NCI-H1105 treated with DMSO at 0.1 percent for 48 hours (cell line): ENCODE measurements at regions not wholly inside any gene's neighbourhood (a gene's known extent, or its start where the extent isn't known, plus 50 kb on each side); places are given as distances from the start of the nearest gene placed in this dataset.
"Not testable (repeated sequence)": the region's sequence is repeated elsewhere in the genome, so short reads cannot be mapped to it uniquely, and the experiment has no call there.

ENCODE experiments used
- DNase-seq: peaks from one replicate; lab custom pipeline; 2025; lab: John Stamatoyannopoulos, UW

DNA sequence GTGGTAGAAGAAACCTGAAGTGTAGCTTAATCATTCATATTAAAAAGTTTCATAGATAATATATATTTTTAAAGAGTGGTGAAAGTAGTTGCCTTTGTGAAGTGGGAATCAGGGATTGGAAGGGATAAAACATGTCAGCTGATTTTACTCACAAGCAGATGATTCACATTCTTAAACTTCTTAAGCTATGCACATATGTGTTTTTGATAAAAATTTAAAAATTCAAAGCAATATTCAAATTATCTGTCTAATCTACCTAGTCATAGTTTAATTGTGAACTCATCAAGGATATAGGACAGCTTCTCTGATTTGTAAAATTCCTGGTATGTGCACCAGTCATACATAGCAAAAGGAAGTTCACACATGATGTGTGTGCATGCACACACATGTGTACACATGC lies 520.6 kb upstream of the PITX2 start:
- DNase-seq = no peak

DNA sequence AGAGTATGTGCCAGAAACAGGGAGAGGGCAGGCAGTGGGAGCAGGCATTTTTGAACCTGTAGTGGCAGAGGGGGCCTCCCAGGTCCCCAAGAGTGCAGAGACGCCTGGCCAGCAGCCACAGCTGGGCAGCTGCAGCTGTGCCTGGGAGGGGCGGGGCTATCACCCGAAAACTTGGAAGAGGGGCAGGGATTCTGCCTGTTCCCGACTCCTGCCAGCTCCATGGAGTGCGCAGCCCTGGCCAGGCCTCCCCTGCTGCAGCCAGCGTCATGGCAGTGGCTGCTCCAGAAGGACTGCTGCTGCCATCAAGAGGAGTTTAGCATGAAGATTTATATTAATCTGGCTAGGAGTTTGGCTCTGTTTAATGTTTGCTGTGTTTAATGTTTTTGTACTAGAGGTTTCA lies 532.1 kb upstream of the PITX2 start:
- no peak for DNase-seq

- not testable (repeated sequence) for DNase-seq
Observed at GRCh38 chr4:111164556-111164955, 541.7 kb upstream of the PITX2 start.

DNA sequence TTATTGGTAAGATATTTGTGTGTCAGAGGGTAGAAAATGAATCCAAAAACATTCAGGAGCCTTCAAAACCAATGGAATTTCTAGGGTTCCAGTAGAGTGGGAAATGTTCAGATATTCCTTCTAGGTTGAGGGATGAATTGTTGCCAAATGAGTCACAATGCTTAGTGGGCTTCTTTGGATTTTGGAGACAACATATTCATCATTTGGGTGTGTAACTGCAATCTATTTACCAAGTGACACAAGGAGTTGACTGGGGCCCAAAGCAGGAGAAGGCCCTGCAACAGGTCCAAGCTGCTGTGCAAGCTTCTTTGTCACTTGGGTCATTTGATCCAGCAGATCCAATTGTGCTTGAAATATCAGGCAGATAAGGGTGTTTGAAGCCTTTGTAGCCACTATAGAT lies 551.5 kb upstream of the PITX2 start:
- no peak for DNase-seq

GRCh38 chr4:111178231-111178630 lies 555.4 kb upstream of the PITX2 start:
- DNase-seq = no peak

- DNase-seq = no peak
Observed at GRCh38 chr4:111187108-111187507, 564.2 kb upstream of the PITX2 start.

- DNase-seq = no peak
Observed at GRCh38 chr4:111198446-111198845, 575.6 kb upstream of the PITX2 start.

GRCh38 chr4:111204797-111205196 lies 581.9 kb upstream of the PITX2 start:
- DNase-seq = no peak

DNA sequence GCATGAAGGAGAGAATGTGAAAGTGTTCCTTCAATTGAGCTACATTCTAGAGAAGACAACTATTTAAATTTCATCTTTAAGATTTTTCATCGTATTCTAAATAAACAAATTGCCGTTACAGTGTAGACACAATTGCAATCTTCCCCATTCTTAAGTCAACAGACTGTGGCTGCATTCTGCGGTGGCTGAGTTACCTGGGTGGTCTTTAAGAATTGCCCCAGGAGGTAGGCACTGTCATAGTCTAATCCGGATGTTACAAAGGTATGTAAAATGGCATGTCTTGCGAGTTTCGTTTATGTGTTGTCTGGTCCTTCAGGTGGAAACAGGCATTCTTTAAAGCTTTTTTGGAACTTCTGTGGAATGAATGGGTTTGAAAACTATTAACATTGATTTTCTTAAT lies 586.1 kb upstream of the PITX2 start:
- DNase-seq = no peak

DNA sequence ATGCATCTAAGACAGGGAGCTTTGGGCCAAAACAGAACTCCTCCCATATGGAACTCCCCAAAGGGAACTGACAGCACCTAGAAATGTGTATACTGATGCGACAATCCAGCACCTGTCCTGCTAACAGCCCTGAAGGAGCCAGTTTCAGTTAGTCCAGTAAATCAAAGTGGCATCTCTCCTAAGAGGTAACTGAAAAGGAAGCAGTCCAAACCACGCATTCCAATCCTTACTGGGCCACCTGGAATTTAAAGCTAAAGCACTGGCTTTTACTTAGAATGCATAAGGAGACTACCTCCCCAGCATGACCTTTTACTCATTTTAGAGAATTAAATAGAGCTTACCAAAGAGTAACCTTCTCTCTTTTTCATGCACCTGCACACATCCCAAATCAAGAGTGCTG lies 586.8 kb upstream of the PITX2 start:
- no peak for DNase-seq

DNA sequence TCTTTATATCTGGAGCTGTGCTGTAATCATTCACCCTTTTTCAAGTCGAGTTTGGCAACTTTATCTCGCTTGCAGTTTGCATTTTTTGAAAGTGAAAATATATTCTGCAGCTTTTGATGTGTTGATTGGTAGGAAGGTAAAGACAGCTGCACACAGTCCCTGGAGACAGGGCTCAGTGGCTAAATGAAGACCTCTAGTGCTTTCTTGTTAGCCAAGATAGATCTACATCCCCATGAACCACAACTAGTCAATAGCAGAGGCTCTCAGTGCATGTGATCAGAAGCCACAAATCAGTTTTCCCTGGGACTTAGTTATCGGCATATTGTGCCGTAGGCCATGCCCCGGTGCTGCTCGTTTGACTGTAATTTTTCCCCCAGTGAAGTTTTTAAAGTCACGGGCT lies 587.7 kb upstream of the PITX2 start:
- DNase-seq = no peak

- no peak for DNase-seq
Observed at GRCh38 chr4:111213531-111213930, 590.7 kb upstream of the PITX2 start.

DNA sequence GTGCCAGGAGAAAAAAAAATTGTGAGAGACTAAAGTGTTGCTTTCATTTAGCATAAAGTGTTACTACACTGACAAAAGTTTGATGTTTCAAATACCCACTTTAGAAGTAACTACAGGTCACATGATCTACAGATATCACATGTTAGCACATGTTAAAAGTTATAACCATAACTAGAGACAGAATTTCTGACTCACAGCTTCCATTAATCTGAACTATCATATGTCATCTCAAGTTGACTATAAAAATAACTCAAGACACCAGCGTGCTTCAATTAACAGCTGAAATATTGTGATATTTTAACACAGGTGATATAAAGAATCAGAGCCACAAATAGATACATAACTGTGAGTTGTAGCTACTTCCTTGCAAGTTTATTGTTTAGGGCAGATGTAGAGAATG lies 591.5 kb upstream of the PITX2 start:
- no peak for DNase-seq

DNA sequence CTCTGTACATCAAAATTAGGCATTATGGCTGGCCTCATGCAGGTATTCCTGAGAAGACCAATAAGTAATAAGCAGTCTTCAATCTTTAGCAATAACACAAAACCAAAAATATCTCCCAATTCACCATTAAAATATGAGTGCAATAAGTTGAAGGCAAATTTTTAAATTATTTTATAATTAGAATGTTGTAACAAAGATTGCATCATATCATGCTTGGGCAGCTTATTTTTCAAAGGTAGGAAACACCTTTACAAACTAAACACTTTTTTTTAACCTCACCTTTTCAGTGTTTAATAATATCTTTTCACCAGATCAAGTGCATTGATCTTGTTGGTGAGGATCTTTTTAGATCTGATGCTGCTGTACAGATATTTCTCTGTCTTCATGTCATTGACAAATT lies 592.9 kb upstream of the PITX2 start:
- DNase-seq = no peak

- no peak for DNase-seq
Observed at GRCh38 chr4:111216791-111217190, 593.9 kb upstream of the PITX2 start.

- no peak for DNase-seq
Observed at GRCh38 chr4:111221371-111221770, 598.5 kb upstream of the PITX2 start.

GRCh38 chr4:111228396-111228795 lies 605.5 kb upstream of the PITX2 start:
- DNase-seq = no peak

DNA sequence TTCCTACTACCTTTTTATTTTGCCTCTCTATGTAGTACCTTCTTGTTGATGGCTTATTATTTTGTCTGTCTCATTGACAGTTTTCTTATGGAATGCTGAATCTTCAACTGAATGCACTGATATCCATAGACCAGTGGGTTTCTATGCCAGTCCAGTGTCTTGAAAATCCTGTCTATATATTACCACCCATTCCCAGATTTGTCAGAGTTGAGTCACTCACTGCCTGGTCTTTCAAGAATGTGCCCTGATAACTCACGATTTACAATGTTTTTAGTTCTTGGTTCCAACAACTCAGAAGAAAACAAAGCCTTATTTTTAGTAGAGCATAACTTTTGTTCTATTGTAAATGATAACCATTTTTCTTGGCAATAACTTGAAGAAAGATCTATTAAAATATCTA lies 606.0 kb upstream of the PITX2 start:
- no peak for DNase-seq

DNA sequence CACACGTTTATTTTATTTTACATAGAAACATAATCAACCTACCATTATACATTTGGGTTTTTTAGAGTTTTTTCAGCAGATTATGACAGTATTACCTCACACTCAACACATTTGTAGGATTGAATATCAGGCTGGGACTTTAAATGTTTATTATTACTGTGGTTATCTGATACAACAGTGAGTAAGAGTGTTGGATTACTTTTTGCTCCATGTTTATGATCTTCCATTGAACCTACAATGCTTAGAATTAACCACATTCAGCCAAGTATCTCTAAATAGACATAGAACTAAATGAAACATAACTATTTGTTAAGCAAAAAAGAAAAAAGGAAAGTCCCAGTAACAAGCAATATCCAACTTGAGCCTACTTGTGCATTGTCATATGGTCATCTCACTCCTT lies 607.4 kb upstream of the PITX2 start:
- no peak for DNase-seq

- DNase-seq = no peak
Observed at GRCh38 chr4:111231281-111231680, 608.4 kb upstream of the PITX2 start.

DNA sequence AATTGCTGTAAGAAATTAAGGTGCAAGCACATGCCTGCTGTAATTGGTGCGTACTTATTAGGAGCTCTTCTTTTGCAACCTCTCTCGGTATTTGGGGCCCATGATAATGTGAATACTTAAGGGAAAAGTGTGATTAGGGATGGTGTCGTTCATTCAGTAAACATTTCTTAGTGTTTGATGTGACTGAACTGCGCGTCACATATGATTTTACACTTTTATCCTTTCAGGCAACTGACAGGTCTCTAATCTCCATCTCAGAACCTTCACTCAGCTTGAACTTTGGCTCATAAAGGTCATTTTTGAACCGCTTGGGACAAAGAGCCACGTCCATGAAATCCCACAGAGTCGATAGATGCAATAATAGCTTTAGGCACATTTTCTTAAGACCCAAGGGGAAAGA lies 612.1 kb upstream of the PITX2 start:
- no peak for DNase-seq

DNA sequence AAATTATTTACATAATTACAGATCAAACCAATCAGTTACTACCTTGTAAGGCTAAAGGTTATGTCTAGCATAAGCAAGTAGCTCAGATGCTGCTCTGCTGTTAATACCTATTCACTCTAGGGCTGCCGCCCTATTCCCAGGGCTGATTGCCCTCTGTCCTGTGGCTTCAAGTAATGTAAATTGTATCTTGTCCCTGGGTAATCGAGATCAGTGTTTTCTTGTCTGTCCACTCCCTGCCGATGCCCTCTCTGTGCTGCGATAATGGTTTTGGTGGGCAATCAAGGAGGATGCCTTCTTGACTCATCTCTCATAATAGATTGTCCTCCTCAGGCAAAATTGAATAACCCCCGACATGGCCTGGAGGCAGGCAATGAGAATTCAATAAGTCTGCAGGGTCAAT lies 641.0 kb upstream of the PITX2 start:
- DNase-seq = no peak

- no peak for DNase-seq
Observed at GRCh38 chr4:111266937-111267336, 644.1 kb upstream of the PITX2 start.

- DNase-seq = no peak
Observed at GRCh38 chr4:111267786-111268185, 644.9 kb upstream of the PITX2 start.

DNA sequence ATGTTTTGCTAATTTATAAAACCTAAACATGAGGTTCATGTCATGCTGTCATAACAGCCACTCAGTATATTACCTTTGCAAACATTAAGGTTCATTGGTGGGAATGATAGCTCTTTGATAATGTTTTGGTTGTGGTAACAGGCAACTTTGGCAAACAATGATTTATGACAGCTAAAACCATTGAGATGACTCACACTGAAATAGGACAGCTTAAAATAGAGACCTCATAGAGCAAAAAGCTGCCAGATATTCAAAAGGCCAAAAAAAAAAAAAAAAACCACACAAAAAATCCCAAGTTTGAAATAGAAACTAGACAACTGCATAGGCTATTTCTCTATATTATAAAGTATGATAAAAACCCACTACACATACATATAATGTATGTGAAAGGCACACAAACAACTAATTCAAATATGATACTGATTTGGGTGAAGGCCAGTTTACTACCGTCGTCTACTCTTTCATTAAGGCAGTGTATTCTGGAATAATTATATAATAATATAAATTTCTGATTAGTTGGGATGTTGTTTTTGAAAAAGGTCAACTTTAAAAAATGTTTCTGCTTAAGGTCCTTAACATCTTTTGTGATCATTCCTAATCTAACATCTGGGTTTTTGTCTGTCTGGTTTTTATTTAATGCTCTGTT lies 646.0 kb upstream of the PITX2 start:
- no peak for DNase-seq
